ENCODE measurements at regions not wholly inside any gene's neighbourhood (a gene's known extent, or its start where the extent isn't known, plus 50 kb on each side); places are given as distances from the start of the nearest gene placed in this dataset.
A peak's percentile ranks its signal among the peaks of the same experiment; 100 is the strongest.

DNA sequence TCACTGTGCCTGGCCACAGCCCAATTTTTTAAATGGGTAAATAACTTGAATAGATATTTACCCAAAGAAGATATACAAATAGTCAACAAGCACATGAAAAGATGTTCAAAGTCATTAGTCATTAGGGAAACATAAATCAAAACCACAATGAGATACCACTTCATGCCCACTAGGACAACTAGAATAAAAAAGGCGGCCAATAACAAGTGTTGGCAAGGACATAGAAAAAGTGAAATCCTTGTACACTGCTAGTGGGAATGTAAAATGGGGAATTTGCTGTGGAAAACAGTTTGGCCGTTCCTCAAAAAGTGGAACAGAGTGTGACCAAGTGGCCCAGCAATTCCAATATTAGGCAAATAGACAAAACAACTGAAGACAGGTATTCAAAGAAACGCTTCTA is 270.1 kb downstream of the TFCP2L1 start:
- H3K27ac ChIP-seq: no peak overlapping the region
- H3K27me3 ChIP-seq: no peaks in the 10 kb centered on the region
- no peaks in the 10 kb centered on the region for H3K9me3 ChIP-seq
- no peak overlapping the region for H3K4me3 ChIP-seq
- no peaks in the 10 kb centered on the region for H3K36me3 ChIP-seq
- no peak for TF ChIP-seq POLR2A (IDR thresholded peaks at IDR 0.05)
- TF ChIP-seq, protein P1, sequence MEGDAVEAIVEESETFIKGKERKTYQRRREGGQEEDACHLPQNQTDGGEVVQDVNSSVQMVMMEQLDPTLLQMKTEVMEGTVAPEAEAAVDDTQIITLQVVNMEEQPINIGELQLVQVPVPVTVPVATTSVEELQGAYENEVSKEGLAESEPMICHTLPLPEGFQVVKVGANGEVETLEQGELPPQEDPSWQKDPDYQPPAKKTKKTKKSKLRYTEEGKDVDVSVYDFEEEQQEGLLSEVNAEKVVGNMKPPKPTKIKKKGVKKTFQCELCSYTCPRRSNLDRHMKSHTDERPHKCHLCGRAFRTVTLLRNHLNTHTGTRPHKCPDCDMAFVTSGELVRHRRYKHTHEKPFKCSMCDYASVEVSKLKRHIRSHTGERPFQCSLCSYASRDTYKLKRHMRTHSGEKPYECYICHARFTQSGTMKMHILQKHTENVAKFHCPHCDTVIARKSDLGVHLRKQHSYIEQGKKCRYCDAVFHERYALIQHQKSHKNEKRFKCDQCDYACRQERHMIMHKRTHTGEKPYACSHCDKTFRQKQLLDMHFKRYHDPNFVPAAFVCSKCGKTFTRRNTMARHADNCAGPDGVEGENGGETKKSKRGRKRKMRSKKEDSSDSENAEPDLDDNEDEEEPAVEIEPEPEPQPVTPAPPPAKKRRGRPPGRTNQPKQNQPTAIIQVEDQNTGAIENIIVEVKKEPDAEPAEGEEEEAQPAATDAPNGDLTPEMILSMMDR (IDR thresholded peaks at IDR 0.05): no peak
- H3K4me1 ChIP-seq: no peaks in the 10 kb centered on the region
- DNase-seq: no peak

DNA sequence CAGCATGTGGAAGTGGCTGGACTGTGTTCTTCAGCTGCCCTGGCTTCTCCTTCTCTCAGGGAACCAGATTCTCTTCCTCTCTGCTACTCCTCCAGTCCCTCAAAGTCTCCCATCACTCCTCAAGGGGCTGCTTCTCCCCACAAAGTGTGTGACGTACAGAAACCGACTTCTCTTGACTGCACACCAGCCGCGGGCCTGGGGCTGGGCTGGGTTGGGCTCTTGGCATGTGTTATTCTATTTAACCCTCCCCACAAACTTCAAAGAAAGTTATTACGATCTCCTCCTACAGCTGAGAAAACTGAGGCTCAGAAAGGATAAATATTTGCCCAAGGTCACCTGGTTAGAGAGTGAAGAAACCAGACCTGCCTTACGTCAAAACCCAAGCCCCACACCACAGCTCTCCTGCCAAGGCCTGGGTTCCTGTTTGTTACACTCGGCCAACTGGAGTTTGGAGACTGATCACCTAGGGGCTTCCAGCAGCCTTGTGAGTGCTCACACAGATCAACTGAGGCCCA is 269.0 kb downstream of the TFCP2L1 start:
- H3K4me1 ChIP-seq: no peaks in the 10 kb centered on the region
- H3K36me3 ChIP-seq: no peaks in the 10 kb centered on the region
- TF ChIP-seq, protein P1 (IDR thresholded peaks at IDR 0.05): no peak
- no peak for TF ChIP-seq POLR2A (IDR thresholded peaks at IDR 0.05)
- no peaks in the 10 kb centered on the region for H3K27me3 ChIP-seq
- DNase-seq: no peak
- no peaks in the 10 kb centered on the region for H3K9me3 ChIP-seq
- no peak overlapping the region for H3K27ac ChIP-seq
- no peak overlapping the region for H3K4me3 ChIP-seq

DNA sequence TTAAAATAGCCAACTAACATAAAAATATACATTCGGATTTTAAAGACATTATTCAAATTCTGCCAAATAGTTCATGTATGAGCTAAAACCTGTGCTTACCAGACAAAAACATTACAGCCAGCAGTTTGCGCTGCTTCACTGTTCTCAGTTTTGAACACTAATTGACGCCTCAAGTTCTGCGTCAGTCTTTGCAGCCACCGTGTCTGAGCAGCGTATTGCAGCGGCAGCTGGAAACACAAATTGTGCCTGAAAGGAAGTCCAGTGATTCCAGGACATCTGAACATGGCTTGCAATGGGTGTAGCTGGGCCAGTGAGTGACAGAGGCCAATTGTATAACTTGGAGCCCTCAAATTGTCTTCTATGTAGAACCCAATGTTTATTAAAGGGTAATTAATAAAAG is 267.6 kb downstream of the TFCP2L1 start:
- H3K4me3 ChIP-seq: no peak overlapping the region
- no peaks in the 10 kb centered on the region for H3K9me3 ChIP-seq
- TF ChIP-seq, protein P1 (IDR thresholded peaks at IDR 0.05): no peak
- no peak for TF ChIP-seq POLR2A (IDR thresholded peaks at IDR 0.05)
- no peak for DNase-seq
- no peak overlapping the region for H3K27ac ChIP-seq
- H3K4me1 ChIP-seq: no peaks in the 10 kb centered on the region
- no peaks in the 10 kb centered on the region for H3K36me3 ChIP-seq
- no peaks in the 10 kb centered on the region for H3K27me3 ChIP-seq

DNA sequence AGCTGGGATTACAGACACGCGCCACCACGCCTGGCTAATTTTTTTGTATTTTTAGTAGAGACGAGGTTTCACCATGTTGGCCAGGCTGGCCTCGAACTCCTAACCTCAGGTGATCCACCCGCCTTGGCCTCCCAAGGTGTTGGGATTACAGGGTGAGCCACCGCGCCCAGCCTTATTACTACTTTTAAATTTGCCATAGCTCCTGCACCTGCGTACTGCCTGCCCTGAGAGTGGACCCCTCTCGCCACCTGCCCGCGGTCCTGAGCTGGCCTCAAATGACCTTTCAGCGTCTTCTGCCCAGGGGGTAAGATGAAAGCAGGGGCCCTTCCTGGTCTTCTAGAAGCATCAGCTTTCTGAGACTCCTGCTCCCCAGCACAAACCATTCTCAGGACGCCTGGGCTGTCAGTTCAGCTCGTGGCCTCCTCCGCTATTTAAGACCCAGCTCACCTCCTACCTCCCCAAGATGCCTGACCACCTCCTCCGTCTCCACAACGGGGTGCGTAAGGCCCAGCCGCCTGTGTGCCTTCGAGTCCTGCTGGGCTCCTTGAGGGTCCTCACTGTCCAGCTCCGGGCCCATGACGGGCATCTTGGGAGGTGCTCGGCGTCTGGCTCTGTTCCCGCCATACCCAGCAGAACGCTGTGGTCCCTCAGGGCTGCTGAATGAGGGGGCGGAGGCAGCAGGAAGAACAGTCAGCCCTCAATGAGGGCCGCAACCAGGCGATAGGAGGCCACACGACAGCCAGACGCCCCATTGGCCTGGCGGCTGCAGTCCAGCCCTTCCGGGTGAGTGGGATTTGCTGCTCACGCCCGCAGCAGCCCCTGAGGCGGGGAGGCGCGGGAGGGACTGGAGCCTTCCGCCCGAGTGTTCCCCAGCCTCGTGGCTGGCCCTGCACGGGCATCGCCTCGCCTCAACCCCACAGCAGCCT is 266.6 kb downstream of the TFCP2L1 start:
- H3K27me3 ChIP-seq: no peaks in the 10 kb centered on the region
- no peaks in the 10 kb centered on the region for H3K36me3 ChIP-seq
- H3K27ac ChIP-seq: no peak overlapping the region
- no peaks in the 10 kb centered on the region for H3K9me3 ChIP-seq
- no peaks in the 10 kb centered on the region for H3K4me1 ChIP-seq
- no peak for TF ChIP-seq POLR2A (IDR thresholded peaks at IDR 0.05)
- TF ChIP-seq, protein P1 (IDR thresholded peaks at IDR 0.05): no peak
- no peak for DNase-seq
- H3K4me3 ChIP-seq: peak overlapping the region in 1 of 4 donors; percentile 10

DNA sequence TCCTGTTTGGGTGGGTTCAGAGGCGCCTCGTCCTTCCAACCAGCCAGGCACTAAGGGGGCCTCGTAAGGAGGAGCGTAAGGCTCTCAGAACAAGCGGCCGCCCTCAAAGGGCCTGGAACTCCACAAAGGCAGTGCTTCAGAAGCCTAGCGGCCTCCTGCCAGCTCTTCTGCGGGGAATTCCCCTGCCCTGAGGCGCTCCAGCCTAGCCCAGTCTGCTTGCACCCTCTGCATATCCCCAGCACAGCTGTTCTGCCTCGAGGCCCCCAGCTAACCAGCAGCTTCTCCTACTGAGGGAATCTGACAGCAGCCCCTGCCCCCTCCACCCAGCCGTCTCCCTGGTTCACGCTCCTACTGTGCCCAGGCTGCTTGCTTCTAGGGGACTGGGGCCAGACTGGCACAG is 265.9 kb downstream of the TFCP2L1 start:
- H3K27me3 ChIP-seq: no peaks in the 10 kb centered on the region
- no peak for DNase-seq
- no peaks in the 10 kb centered on the region for H3K4me1 ChIP-seq
- H3K9me3 ChIP-seq: no peaks in the 10 kb centered on the region
- no peak for TF ChIP-seq POLR2A (IDR thresholded peaks at IDR 0.05)
- TF ChIP-seq, protein P1 (IDR thresholded peaks at IDR 0.05): no peak
- no peak overlapping the region for H3K27ac ChIP-seq
- H3K4me3 ChIP-seq: peak overlapping the region in 1 of 4 donors; percentile 10
- H3K36me3 ChIP-seq: no peaks in the 10 kb centered on the region
